GM12865 (cell line): ENCODE measurements at regions not wholly inside any gene's neighbourhood (a gene's known extent, or its start where the extent isn't known, plus 50 kb on each side); places are given as distances from the start of the nearest gene placed in this dataset.
A peak's percentile ranks its signal among the peaks of the same experiment; 100 is the strongest.

Source experiments
- DNase-seq: peaks from one replicate; pipeline ENCODE4 v3.0.0; 2010; ENCODE audit warnings: low read depth
- H3K4me3 ChIP-seq: 2 replicates; pipeline ENCODE4 v1.5.1; 2011; ENCODE audit warnings: mild to moderate bottlenecking, low read depth, low read length, control low read depth
- CTCF ChIP-seq: IDR thresholded peaks from 2 replicates; pipeline ENCODE4 v1.5.1; 2011; ENCODE audit warnings: low read length, control low read depth, low read depth, inconsistent platforms; ENCODE audit not compliant: insufficient read depth; ENCODE audit errors: missing control alignments

DNA sequence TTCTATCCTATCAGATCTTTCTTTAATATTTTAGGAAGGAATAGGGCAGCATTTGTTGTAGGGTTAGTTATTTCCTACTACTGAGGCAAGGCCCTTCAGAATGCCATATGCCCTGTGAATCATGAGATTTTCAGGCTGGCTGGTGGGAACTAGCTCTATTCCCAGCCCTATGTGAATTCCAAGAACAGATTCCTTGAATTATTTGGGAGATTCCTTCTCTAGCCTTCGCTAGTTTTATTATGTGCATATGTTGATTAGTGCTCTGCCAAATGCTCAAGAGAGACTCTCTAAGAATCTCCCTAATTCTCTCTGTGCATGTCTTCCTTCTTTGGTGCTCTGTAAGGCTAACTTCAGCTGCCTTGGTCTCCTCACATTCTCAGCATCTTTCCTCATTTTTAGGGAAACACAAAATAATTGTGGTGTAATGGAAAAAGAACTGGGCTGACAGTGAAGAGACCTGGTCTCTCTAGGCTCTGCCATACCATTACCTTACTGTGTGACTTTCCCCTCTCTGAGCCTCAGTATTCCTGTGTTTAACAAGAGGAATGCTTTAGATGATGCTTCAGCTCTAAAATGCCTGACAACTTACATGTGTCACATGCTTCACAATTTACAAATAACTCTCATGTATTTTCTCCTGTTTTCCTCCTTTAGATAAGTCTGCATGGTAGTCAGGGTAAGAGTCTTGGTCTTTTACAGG is 79.7 kb downstream of the VMA21 start:
- no peak for DNase-seq
- TF ChIP-seq CTCF = no peak
- H3K4me3 ChIP-seq = no peak overlapping the region

DNA sequence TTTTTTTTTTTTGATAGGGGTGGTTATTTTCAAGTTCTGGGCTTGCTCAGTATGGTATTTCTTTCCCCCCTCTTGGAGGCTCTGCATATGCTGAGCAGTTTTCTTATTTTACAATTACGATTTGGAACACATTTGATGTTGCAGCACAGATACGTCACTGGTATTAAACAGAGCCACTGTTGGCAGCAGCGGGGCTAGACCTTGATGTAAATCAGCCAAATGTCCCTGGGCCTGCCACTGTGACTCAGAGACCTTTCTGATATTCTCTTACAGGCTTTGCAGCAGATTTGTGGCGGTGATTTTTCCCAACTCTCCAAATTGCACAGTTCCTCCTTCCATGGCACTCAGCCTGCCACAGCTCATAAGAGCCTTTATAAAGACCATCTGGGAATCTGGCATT is 81.1 kb downstream of the VMA21 start:
- TF ChIP-seq CTCF = no peak
- no peak overlapping the region for H3K4me3 ChIP-seq
- no peak for DNase-seq

DNA sequence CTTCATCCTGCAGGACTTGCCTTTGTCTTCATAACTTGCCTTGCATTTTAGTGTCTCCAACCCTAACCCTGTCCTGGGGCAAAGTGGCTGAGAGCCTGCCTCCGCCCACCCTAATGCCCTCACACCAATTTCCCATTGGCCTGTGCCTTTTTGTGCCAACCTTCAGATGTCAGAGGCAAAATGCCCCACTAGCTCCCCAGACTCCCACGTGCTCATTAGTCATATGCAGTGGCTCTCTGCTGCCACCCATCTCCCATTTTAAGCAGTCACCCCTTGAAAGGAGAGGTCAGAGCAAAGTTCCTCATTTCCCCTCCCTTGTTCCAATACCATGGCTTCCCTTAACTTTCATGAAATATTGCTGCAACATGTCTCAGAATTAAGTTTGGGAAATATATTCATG is 74.8 kb upstream of the PASD1 start:
- DNase-seq = peak; percentile 24
- H3K4me3 ChIP-seq = no peak overlapping the region
- peak; percentile 42 for TF ChIP-seq CTCF

DNA sequence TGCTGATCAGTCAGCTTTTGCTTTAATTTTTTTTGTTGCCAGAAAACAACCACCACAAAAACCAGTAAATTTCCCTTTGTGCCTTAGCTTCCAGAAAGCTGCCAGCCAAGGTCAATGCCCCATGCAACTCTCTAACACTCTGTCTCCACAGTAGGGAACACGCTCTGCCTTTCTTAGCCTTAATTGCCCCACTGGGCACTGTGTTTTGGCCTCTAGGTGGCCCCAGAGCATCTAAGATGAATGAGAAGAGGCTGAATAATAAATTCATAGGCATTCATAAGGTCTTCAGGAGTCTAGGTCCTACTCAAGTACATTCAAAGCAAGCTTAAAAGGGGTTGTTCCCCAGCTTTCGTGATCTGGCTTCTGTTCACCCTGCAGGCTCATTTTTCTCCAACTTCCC is 57.7 kb upstream of the PASD1 start:
- TF ChIP-seq CTCF = peak; percentile 38
- no peak overlapping the region for H3K4me3 ChIP-seq
- DNase-seq = peak; percentile 14

GRCh38 chrX:151510203-151510602 is 53.3 kb upstream of the PASD1 start:
- no peak for DNase-seq
- no peak overlapping the region for H3K4me3 ChIP-seq
- no peak for TF ChIP-seq CTCF

DNA sequence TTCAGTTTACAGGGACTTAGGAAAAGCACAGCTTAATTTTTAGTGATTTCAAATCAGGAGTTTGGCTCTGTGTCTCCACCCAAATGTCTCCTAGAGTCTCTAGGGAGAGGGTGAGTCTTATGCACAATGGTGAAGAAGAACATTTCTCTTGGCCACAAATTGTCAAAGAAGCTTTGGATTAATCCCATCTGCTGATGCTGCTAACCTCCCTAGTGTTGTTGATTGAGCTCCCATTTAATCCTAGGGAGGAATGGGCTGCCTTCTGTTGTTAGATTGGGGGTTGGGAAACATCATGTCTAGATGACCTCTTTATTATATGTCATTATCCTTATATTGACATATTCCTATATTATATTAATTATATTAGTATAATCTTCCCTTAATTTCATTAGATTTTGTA is 50.0 kb upstream of the PASD1 start:
- no peak overlapping the region for H3K4me3 ChIP-seq
- no peak for DNase-seq
- TF ChIP-seq CTCF = no peak
